ENCODE measurements at regions not wholly inside any gene's neighbourhood (a gene's known extent, or its start where the extent isn't known, plus 50 kb on each side); places are given as distances from the start of the nearest gene placed in this dataset.
"Not testable (repeated sequence)": the region's sequence is repeated elsewhere in the genome, so short reads cannot be mapped to it uniquely, and the experiment has no call there.

DNA sequence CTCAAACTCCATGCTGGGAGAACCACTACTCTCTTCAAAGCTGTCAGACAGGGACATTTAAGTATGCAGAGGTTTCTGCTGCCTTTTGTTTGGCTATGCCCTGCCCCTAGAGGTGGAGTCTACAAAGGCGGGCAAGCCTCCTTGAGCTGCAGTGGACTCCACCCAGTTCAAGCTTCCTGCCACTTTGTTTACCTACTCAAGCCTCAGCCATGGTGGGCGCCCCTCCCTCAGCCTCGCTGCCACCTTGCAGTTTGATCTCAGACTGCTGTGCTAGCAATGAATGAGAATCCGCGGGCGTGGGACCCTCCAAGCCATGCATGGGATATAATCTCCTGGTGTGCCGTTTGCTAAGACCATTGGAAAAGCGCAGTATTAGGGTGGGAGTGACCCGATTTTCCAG lies 230.0 kb downstream of the TMA16 start:
- TF ChIP-seq, protein P1, sequence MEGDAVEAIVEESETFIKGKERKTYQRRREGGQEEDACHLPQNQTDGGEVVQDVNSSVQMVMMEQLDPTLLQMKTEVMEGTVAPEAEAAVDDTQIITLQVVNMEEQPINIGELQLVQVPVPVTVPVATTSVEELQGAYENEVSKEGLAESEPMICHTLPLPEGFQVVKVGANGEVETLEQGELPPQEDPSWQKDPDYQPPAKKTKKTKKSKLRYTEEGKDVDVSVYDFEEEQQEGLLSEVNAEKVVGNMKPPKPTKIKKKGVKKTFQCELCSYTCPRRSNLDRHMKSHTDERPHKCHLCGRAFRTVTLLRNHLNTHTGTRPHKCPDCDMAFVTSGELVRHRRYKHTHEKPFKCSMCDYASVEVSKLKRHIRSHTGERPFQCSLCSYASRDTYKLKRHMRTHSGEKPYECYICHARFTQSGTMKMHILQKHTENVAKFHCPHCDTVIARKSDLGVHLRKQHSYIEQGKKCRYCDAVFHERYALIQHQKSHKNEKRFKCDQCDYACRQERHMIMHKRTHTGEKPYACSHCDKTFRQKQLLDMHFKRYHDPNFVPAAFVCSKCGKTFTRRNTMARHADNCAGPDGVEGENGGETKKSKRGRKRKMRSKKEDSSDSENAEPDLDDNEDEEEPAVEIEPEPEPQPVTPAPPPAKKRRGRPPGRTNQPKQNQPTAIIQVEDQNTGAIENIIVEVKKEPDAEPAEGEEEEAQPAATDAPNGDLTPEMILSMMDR (IDR thresholded peaks at IDR 0.05; ENCODE audit: low read depth, low read length) = not testable (repeated sequence)
- TF ChIP-seq EZH2phosphoT487 (IDR thresholded peaks at IDR 0.05; ENCODE audit: low read depth) = not testable (repeated sequence)

Data from OCI-LY3 (cell line).